CD14-positive monocyte (primary cell): ENCODE measurements at regions not wholly inside any gene's neighbourhood (a gene's known extent, or its start where the extent isn't known, plus 50 kb on each side); places are given as distances from the start of the nearest gene placed in this dataset.

Experiments
- DNase-seq, 3 donors: peaks; one replicate each; pipeline ENCODE4 v3.0.0-alpha.2; 2011 to 2022
- H2AFZ ChIP-seq: 2 replicates; pipeline ENCODE4 v1.6.0; 2012; ENCODE audit warnings: mild to moderate bottlenecking, low read depth, low read length, inconsistent platforms; ENCODE audit not compliant: insufficient read depth, poor library complexity, severe bottlenecking
- H3K27ac ChIP-seq, 2 donors: 1 replicate in 1 of 2; 2 replicates in 1 of 2; pipeline ENCODE4 v1.5.1; 2012 to 2013; ENCODE audit warnings: low read length in 2 of 2, control low read depth in 1 of 2, inconsistent platforms in 1 of 2, low read depth in 1 of 2, mild to moderate bottlenecking in 1 of 2
- H3K27me3 ChIP-seq, 2 donors: one replicate each; pipeline versions ENCODE4 v1.6.0 to v1.6.1; 2011 to 2013; ENCODE audit warnings: low read length in 2 of 2; ENCODE audit not compliant: control insufficient read depth in 2 of 2, insufficient read depth in 2 of 2
- H3K36me3 ChIP-seq, 2 donors: replicated peaks in 1 of 2; 1 replicate in 1 of 2; 2 replicates in 1 of 2; pipeline versions ENCODE4 v1.5.1 to v1.6.1; 2012 to 2013; ENCODE audit warnings: low read length in 2 of 2, control low read depth in 1 of 2, inconsistent platforms in 1 of 2, mild to moderate bottlenecking in 1 of 2; ENCODE audit not compliant: insufficient read depth in 2 of 2, control insufficient read depth in 1 of 2
- H3K4me1 ChIP-seq, 2 donors: 1 replicate in 1 of 2; 2 replicates in 1 of 2; pipeline versions ENCODE4 v1.5.1 to v1.6.1; 2012 to 2013; ENCODE audit warnings: low read length in 2 of 2, control low read depth in 1 of 2, inconsistent platforms in 1 of 2, mild to moderate bottlenecking in 1 of 2, moderate library complexity in 1 of 2; ENCODE audit not compliant: insufficient read depth in 2 of 2, control insufficient read depth in 1 of 2
- H3K4me2 ChIP-seq: replicated peaks from 2 replicates; pipeline ENCODE3; 2012; ENCODE audit warnings: low read length, moderate library complexity, mild to moderate bottlenecking; ENCODE audit not compliant: poor library complexity, severe bottlenecking; ENCODE audit errors: extremely low read depth
- H3K4me3 ChIP-seq, 3 experiments: fragments of 200-600 bp in 1 of 3; sonication (generic) in 1 of 3; replicated peaks in 1 of 3; 1 replicate in 2 of 3; 2 replicates in 1 of 3; pipeline ENCODE4 v1.5.1; 2011 to 2013; ENCODE audit warnings: low read length in 3 of 3, mild to moderate bottlenecking in 3 of 3, control low read depth in 2 of 3, low read depth in 2 of 3, inconsistent platforms in 1 of 3, moderate library complexity in 1 of 3
- H3K79me2 ChIP-seq: 2 replicates; pipeline ENCODE4 v1.6.0; 2012; ENCODE audit warnings: mild to moderate bottlenecking, control low read depth, inconsistent platforms, low read length, moderate library complexity; ENCODE audit not compliant: insufficient read depth
- H3K9ac ChIP-seq: 2 replicates; pipeline ENCODE4 v1.6.0; 2017; ENCODE audit warnings: low read length, mild to moderate bottlenecking; ENCODE audit not compliant: insufficient read depth, poor library complexity, severe bottlenecking
- H3K9me3 ChIP-seq, 2 donors: replicated peaks in 1 of 2; 1 replicate in 1 of 2; 2 replicates in 1 of 2; pipeline versions ENCODE4 v1.5.1 to v1.6.1; 2012 to 2013; ENCODE audit warnings: low read length in 2 of 2, control low read depth in 1 of 2; ENCODE audit not compliant: control insufficient read depth in 1 of 2, insufficient read depth in 1 of 2
- H4K20me1 ChIP-seq: 2 replicates; pipeline ENCODE4 v1.6.0; 2012; ENCODE audit warnings: mild to moderate bottlenecking, low read length, control low read depth, moderate library complexity; ENCODE audit not compliant: insufficient read depth
- H3K27ac Mint-ChIP-seq, 7 donors: one replicate each; pipeline ENCODE4 v1.8.0; 2020; ENCODE audit warnings: mild to moderate bottlenecking in 7 of 7, mixed read lengths in 7 of 7, moderate library complexity in 6 of 7, inconsistent platforms in 2 of 7
- H3K27me3 Mint-ChIP-seq, 3 donors: one replicate each; pipeline ENCODE4 v1.8.0; 2021 to 2022; ENCODE audit warnings: low read depth in 3 of 3, mild to moderate bottlenecking in 3 of 3, mixed read lengths in 3 of 3, moderate library complexity in 3 of 3, inconsistent platforms in 1 of 3
- H3K36me3 Mint-ChIP-seq, 2 donors: one replicate each; pipeline ENCODE4 v1.8.0; 2020; ENCODE audit warnings: mixed read lengths in 2 of 2, inconsistent platforms in 1 of 2, mild to moderate bottlenecking in 1 of 2
- H3K4me1 Mint-ChIP-seq: one replicate; pipeline ENCODE4 v1.8.0; 2020; ENCODE audit warnings: mild to moderate bottlenecking, mixed read lengths
- H3K4me3 Mint-ChIP-seq, 2 donors: one replicate each; pipeline ENCODE4 v1.8.0; 2020; ENCODE audit warnings: mild to moderate bottlenecking in 2 of 2, mixed read lengths in 2 of 2, moderate library complexity in 1 of 2
- H3K9me3 Mint-ChIP-seq, 7 donors: one replicate each; pipeline ENCODE4 v1.8.0; 2020 to 2022; ENCODE audit warnings: mixed read lengths in 7 of 7, mild to moderate bottlenecking in 6 of 7, moderate library complexity in 6 of 7, inconsistent platforms in 2 of 7
- CTCF ChIP-seq: fragments of 200-600 bp; IDR thresholded peaks from one replicate; pipeline ENCODE4 v1.8.0; 2022; ENCODE audit warnings: antibody characterized with exemption, mild to moderate bottlenecking
- WGBS: methylation state at CpG from one replicate; pipeline ENCODE4 v1.1.5; 2013; ENCODE audit warnings: missing lambda C conversion rate; ENCODE audit not compliant: insufficient coverage; 5-methylcytosine and 5-hydroxymethylcytosine counted together
- intact Hi-C, 2 donors: fragments of 100-400 bp; cut with micrococcal nuclease; formaldehyde crosslinking; loops; one replicate each; pipeline versions ENCODE4 v1.15.0 to v1.15.1; 2023

- Histone ChIP-seq H3K9ac (no peak overlapping the region), H3K4me1 (peaks cover 0 to 7% of the 10 kb centered on the region in 2 donors), H3K27me3 (no peaks in the 10 kb centered on the region), H3K4me2 (no peak overlapping the region), H3K27ac (no peak overlapping the region), H3K36me3 (no peaks in the 10 kb centered on the region), H3K4me3 (no peak overlapping the region), H3K79me2 (no peaks in the 10 kb centered on the region), H4K20me1 (no peaks in the 10 kb centered on the region), H3K9me3 (no peaks in the 10 kb centered on the region), H2AFZ (no peak overlapping the region)
- Mint-ChIP-seq H3K4me3 (no peak overlapping the region), H3K27ac (no peak overlapping the region), H3K27me3 (peaks cover 0 to 1% (median 0%) of the 10 kb centered on the region in 3 donors), H3K4me1 (peaks cover 10% of the 10 kb centered on the region), H3K36me3 (no peaks in the 10 kb centered on the region), H3K9me3 (peaks cover 0 to 4% (median 0%) of the 10 kb centered on the region in 7 donors)
- intact Hi-C loops = no loop called here
- 100% methylated on average over 1 of the region's 3 CpGs for WGBS
- no peak for TF ChIP-seq CTCF
- DNase-seq = no peak
These were observed 155.4 kb upstream of the PLEKHG7 start for GRCh38 chr12:92547420-92547819.

- Histone ChIP-seq H3K9me3 (no peaks in the 10 kb centered on the region), H4K20me1 (no peaks in the 10 kb centered on the region), H3K79me2 (no peaks in the 10 kb centered on the region), H3K27me3 (no peaks in the 10 kb centered on the region), H3K36me3 (no peaks in the 10 kb centered on the region), H2AFZ (no peak overlapping the region), H3K4me2 (no peak overlapping the region), H3K27ac (no peak overlapping the region), H3K9ac (no peak overlapping the region), H3K4me3 (no peak overlapping the region), H3K4me1 (peaks cover 0 to 7% of the 10 kb centered on the region in 2 donors)
- TF ChIP-seq CTCF = no peak
- no peak for DNase-seq
- H3K9me3 Mint-ChIP-seq = peaks cover 0 to 4% (median 0%) of the 10 kb centered on the region in 7 donors
- intact Hi-C loops = no loop called here
- no peak overlapping the region for H3K27ac Mint-ChIP-seq
- peaks cover 13% of the 10 kb centered on the region for H3K4me1 Mint-ChIP-seq
- no peak overlapping the region for H3K4me3 Mint-ChIP-seq
- no peaks in the 10 kb centered on the region for H3K36me3 Mint-ChIP-seq
- WGBS = no CpG with 5 or more reads among the region's 2 CpGs
- peaks cover 0 to 1% (median 0%) of the 10 kb centered on the region in 3 donors for H3K27me3 Mint-ChIP-seq
These were observed 156.0 kb upstream of the PLEKHG7 start for GRCh38 chr12:92546635-92547348.
